B cell (primary cell): ENCODE measurements at regions not wholly inside any gene's neighbourhood (a gene's known extent, or its start where the extent isn't known, plus 50 kb on each side); places are given as distances from the start of the nearest gene placed in this dataset.

Experiments
- EZH2 ChIP-seq: IDR thresholded peaks from 2 replicates; pipeline ENCODE4 v1.6.1; 2012; ENCODE audit warnings: borderline replicate concordance, low read depth, mild to moderate bottlenecking, moderate library complexity, low read length; ENCODE audit not compliant: insufficient read depth, poor library complexity, severe bottlenecking
- TF ChIP-seq, protein P1 (sequence below): fragments of 200-600 bp; IDR thresholded peaks from one replicate; pipeline ENCODE4 v1.8.0; 2022; ENCODE audit warnings: antibody characterized with exemption, mild to moderate bottlenecking

DNA sequence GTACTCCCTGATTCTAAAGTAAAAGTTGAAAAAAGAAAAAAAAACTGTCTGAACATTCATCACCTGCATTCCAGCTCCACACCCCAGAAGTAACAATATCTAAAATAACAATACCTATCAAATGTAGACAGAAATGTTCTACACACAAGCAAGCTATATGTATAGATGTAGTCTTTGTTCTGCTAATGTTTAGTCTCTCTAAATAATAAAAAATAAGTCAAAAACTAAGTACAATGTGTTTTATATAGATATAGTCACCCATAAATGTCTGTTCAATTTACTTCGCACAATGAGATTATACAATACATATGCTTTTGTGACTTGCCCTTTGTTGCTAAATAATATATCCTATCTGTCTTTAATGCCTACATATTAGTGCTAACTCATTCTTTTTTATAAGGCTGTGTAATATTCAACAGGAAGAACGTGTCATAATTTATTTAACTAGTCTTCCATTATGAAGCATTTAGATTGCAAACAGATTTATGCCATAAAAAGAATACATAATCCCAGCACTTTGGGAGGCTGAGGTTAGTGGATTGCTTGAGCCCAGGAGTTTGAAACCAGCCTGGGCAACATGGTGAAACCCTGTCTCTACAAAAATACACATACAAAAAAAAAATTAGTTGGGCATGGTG is 216.2 kb upstream of the ZNF217 start:
- TF ChIP-seq EZH2, result no peak
- TF ChIP-seq, protein P1, sequence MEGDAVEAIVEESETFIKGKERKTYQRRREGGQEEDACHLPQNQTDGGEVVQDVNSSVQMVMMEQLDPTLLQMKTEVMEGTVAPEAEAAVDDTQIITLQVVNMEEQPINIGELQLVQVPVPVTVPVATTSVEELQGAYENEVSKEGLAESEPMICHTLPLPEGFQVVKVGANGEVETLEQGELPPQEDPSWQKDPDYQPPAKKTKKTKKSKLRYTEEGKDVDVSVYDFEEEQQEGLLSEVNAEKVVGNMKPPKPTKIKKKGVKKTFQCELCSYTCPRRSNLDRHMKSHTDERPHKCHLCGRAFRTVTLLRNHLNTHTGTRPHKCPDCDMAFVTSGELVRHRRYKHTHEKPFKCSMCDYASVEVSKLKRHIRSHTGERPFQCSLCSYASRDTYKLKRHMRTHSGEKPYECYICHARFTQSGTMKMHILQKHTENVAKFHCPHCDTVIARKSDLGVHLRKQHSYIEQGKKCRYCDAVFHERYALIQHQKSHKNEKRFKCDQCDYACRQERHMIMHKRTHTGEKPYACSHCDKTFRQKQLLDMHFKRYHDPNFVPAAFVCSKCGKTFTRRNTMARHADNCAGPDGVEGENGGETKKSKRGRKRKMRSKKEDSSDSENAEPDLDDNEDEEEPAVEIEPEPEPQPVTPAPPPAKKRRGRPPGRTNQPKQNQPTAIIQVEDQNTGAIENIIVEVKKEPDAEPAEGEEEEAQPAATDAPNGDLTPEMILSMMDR, result no peak
